ENCODE measurements at regions not wholly inside any gene's neighbourhood (a gene's known extent, or its start where the extent isn't known, plus 50 kb on each side); places are given as distances from the start of the nearest gene placed in this dataset.
A peak's percentile ranks its signal among the peaks of the same experiment; 100 is the strongest.

- DNase-seq: no peak
These were observed 316.8 kb downstream of the LPIN1 start for GRCh38 chr2:12063210-12063609.

GRCh38 chr2:12064153-12064552, 317.7 kb downstream of the LPIN1 start:
- no peak for DNase-seq

- DNase-seq: no peak
These were observed 319.7 kb downstream of the LPIN1 start for GRCh38 chr2:12066116-12066515.

- no peak for DNase-seq
These were observed 320.6 kb downstream of the LPIN1 start for GRCh38 chr2:12066986-12067385.

- no peak for DNase-seq
These were observed 322.5 kb downstream of the LPIN1 start for GRCh38 chr2:12068796-12069538.

- DNase-seq: no peak
These were observed 323.7 kb downstream of the LPIN1 start for GRCh38 chr2:12070153-12070552.

GRCh38 chr2:12070581-12070980, 324.1 kb downstream of the LPIN1 start:
- no peak for DNase-seq

GRCh38 chr2:12071318-12071717, 324.9 kb downstream of the LPIN1 start:
- DNase-seq: no peak

- no peak for DNase-seq
These were observed 326.9 kb downstream of the LPIN1 start for GRCh38 chr2:12073217-12073852.

GRCh38 chr2:12074126-12074844, 327.9 kb downstream of the LPIN1 start:
- no peak for DNase-seq

GRCh38 chr2:12074845-12075217, 328.4 kb downstream of the LPIN1 start:
- no peak for DNase-seq

- DNase-seq: no peak
These were observed 329.2 kb downstream of the LPIN1 start for GRCh38 chr2:12075603-12076002.

GRCh38 chr2:12076810-12077209, 330.4 kb downstream of the LPIN1 start:
- peak; percentile 87 for DNase-seq

GRCh38 chr2:12080360-12080759, 333.9 kb downstream of the LPIN1 start:
- no peak for DNase-seq

- no peak for DNase-seq
These were observed 335.2 kb downstream of the LPIN1 start for GRCh38 chr2:12081481-12082210.

GRCh38 chr2:12083081-12083581, 336.7 kb downstream of the LPIN1 start:
- DNase-seq: no peak

- no peak for DNase-seq
These were observed 337.4 kb downstream of the LPIN1 start for GRCh38 chr2:12083713-12084419.

- no peak for DNase-seq
These were observed 340.7 kb downstream of the LPIN1 start for GRCh38 chr2:12087175-12087574.

GRCh38 chr2:12087671-12088380, 341.4 kb downstream of the LPIN1 start:
- DNase-seq: no peak

- DNase-seq: no peak
These were observed 342.6 kb downstream of the LPIN1 start for GRCh38 chr2:12089001-12089400.

- DNase-seq: no peak
These were observed 343.1 kb downstream of the LPIN1 start for GRCh38 chr2:12089496-12089895.

GRCh38 chr2:12090072-12090471, 343.6 kb downstream of the LPIN1 start:
- no peak for DNase-seq

Data from DMS79 treated with DMSO at 0.1 percent for 48 hours (cell line).